HEK293 (cell line): ENCODE measurements at regions not wholly inside any gene's neighbourhood (a gene's known extent, or its start where the extent isn't known, plus 50 kb on each side); places are given as distances from the start of the nearest gene placed in this dataset.

Source experiments
- SALL2 ChIP-seq: fragments of 450-650 bp; formaldehyde crosslinking; IDR thresholded peaks from 2 replicates; pipeline ENCODE4 v1.5.0; 2017; ENCODE audit warnings: missing biosample characterization, mild to moderate bottlenecking, missing genetic modification characterization, borderline replicate concordance
- YY1 ChIP-seq: fragments of 450-650 bp; formaldehyde crosslinking; IDR thresholded peaks from 2 replicates; pipeline ENCODE4 v1.5.1; 2018; ENCODE audit warnings: missing biosample characterization, missing genetic modification characterization
- ZNF138 ChIP-seq: fragments of 450-650 bp; formaldehyde crosslinking; IDR thresholded peaks from 2 replicates; pipeline ENCODE4 v1.5.1; 2016; ENCODE audit warnings: missing biosample characterization, missing genetic modification characterization, borderline replicate concordance
- ZNF311 ChIP-seq: fragments of 450-650 bp; formaldehyde crosslinking; IDR thresholded peaks from 2 replicates; pipeline ENCODE4 v1.5.1; 2017; ENCODE audit warnings: missing biosample characterization, missing genetic modification characterization, borderline replicate concordance
- ZNF433 ChIP-seq: fragments of 450-650 bp; formaldehyde crosslinking; IDR thresholded peaks from 2 replicates; pipeline ENCODE4 v1.5.1; 2016; ENCODE audit warnings: missing biosample characterization, missing genetic modification characterization, low read depth
- ZNF707 ChIP-seq: fragments of 450-650 bp; formaldehyde crosslinking; IDR thresholded peaks from 2 replicates; pipeline ENCODE4 v1.5.1; 2016; ENCODE audit warnings: missing biosample characterization, missing genetic modification characterization
- TF ChIP-seq, protein P1 (sequence below): fragments of 450-650 bp; formaldehyde crosslinking; IDR thresholded peaks from 2 replicates; pipeline ENCODE4 v1.5.1; 2016; ENCODE audit warnings: missing biosample characterization, missing genetic modification characterization
- TF ChIP-seq, protein P2 (sequence below): fragments of 450-650 bp; formaldehyde crosslinking; IDR thresholded peaks from 2 replicates; pipeline ENCODE4 v1.5.1; 2016; ENCODE audit warnings: missing biosample characterization, missing genetic modification characterization

DNA sequence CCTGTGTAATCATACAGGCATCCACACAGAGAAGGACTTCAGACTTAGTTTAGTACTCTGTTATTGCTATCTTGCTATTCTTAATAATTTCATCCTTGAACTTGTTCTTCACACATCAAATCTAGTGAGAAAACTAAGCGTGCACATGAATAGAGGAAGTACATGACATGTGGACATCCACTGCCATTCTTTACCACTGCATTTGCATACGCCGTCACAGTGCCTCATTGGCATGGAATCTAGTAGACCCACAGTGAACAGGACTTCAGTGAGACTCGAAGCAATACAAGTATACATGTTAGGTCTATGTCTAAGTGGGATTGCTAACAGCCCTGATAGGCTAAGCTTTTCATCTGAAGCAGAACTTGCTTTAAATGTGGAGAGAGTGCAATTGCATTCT is 592.1 kb downstream of the TLE4 start:
- TF ChIP-seq ZNF138 (tag by site-specific recombination) (no peak), ZNF707 (no peak), YY1 (tag by site-specific recombination) (no peak), ZNF433 (no peak), ZNF311 (tag by site-specific recombination) (no peak), SALL2 (tag by site-specific recombination) (no peak)
- TF ChIP-seq, protein P1, sequence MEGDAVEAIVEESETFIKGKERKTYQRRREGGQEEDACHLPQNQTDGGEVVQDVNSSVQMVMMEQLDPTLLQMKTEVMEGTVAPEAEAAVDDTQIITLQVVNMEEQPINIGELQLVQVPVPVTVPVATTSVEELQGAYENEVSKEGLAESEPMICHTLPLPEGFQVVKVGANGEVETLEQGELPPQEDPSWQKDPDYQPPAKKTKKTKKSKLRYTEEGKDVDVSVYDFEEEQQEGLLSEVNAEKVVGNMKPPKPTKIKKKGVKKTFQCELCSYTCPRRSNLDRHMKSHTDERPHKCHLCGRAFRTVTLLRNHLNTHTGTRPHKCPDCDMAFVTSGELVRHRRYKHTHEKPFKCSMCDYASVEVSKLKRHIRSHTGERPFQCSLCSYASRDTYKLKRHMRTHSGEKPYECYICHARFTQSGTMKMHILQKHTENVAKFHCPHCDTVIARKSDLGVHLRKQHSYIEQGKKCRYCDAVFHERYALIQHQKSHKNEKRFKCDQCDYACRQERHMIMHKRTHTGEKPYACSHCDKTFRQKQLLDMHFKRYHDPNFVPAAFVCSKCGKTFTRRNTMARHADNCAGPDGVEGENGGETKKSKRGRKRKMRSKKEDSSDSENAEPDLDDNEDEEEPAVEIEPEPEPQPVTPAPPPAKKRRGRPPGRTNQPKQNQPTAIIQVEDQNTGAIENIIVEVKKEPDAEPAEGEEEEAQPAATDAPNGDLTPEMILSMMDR (tag by site-specific recombination), result no peak
- TF ChIP-seq, protein P2, sequence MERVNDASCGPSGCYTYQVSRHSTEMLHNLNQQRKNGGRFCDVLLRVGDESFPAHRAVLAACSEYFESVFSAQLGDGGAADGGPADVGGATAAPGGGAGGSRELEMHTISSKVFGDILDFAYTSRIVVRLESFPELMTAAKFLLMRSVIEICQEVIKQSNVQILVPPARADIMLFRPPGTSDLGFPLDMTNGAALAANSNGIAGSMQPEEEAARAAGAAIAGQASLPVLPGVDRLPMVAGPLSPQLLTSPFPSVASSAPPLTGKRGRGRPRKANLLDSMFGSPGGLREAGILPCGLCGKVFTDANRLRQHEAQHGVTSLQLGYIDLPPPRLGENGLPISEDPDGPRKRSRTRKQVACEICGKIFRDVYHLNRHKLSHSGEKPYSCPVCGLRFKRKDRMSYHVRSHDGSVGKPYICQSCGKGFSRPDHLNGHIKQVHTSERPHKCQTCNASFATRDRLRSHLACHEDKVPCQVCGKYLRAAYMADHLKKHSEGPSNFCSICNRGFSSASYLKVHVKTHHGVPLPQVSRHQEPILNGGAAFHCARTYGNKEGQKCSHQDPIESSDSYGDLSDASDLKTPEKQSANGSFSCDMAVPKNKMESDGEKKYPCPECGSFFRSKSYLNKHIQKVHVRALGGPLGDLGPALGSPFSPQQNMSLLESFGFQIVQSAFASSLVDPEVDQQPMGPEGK (tag by site-specific recombination), result no peak
